HG02642 (cell line): ENCODE measurements at regions not wholly inside any gene's neighbourhood (a gene's known extent, or its start where the extent isn't known, plus 50 kb on each side); places are given as distances from the start of the nearest gene placed in this dataset.

ENCODE experiments used
- ATAC-seq: cut with Tn5 transposase; IDR thresholded peaks from one replicate; pipeline ENCODE4 v1.9.1; 2021; ENCODE audit warnings: mild to moderate bottlenecking; ENCODE audit not compliant: unreplicated experiment, poor library complexity

DNA sequence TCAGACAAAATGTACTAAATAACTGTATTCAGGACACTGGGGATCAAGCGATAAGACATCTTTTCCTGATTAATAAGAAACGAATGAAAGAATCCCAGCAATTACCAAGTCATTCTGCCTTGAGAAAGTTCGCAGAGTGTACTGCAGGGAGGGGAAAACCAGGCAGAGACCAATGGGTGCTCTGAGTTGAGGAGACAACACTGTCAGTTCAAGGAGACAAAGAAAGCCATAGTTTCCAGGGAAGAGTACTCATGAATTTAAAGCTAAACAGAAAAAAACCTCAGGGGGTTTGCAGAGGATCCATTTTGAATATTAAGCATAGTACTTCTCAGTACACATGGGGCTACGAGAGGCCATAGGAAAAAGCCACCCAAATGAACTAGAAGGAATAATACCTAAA is 573.0 kb downstream of the KCTD8 start:
- ATAC-seq = no peak

- ATAC-seq = no peak
Observed at GRCh38 chr4:43882470-43882869, 566.1 kb downstream of the KCTD8 start.

DNA sequence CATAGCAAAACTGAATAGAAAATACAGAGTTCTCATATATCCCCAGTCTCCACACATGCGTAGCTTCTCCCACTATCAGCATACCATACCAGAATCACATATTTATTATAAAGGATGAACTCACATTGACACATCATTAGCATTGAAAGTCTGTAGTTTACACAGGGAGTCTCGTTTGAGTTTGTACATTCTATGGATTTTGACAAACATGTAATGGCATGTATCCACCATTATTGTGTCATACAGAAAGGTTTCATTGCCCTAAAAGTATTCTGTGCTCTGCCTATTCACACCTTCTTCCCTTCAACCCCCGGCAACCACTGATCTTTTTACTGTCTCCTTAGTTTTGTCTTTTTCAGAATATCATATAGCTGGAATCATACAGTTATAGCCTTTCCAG is 562.4 kb downstream of the KCTD8 start:
- ATAC-seq = no peak

GRCh38 chr4:43898836-43899235 is 549.8 kb downstream of the KCTD8 start:
- ATAC-seq = no peak

DNA sequence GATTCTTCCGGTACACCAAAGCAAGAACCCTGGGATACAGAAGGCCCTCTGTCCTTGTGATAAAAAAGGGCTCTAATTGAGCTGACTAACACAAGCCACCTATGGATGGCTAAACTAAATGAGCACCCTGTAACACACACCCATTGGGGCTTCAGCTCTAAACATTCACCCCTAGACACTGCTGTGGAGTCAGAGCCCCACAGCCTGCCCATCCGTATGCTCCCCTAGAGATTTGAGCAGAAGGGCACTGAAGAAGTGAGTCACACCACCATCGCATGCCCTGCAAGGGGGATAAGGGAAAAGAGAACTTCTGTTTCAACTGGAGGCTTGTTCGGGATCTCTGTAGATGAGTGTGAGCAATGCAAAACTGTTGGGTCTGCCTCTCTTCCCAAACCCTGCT is 545.2 kb downstream of the KCTD8 start:
- ATAC-seq = no peak

- no peak for ATAC-seq
Observed at GRCh38 chr4:43918377-43918776, 530.2 kb downstream of the KCTD8 start.

DNA sequence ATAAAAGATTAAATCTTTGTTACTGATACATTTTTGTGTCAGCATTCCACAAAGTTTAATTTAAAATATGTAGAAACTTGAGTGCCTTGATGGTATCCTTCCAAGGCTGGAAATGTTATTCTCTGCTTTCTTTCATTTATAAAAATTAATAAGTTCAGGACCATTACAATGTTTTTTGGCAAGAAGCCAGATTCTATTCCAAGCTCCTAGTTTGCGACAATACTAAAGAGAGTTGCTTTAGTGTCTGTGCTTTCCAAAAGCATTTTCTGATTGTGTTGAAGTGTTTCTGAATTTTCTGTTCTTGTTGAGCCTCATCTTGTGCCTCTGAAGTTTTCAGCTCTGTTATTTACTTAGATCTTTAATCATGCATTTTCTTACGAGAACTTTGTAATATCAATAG is 516.2 kb downstream of the KCTD8 start:
- ATAC-seq = no peak

DNA sequence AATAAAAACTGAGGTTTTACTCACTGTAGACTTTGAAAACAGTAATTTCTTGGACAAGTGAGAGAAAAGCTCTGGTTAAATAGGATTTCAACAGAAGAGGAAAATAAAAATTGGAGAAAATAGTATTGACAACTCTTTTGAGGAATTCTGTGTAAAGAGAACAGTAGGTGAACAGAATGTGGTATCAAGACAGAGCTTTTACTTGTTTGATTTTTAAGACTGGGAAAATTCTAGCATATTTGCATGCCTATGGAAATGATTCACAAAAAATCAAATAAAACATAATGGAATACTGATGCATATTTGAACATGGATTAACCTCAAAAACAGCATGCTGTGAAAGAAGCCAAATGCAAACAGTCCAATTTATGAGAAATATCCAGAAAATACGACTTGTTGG is 504.6 kb downstream of the KCTD8 start:
- ATAC-seq = no peak

DNA sequence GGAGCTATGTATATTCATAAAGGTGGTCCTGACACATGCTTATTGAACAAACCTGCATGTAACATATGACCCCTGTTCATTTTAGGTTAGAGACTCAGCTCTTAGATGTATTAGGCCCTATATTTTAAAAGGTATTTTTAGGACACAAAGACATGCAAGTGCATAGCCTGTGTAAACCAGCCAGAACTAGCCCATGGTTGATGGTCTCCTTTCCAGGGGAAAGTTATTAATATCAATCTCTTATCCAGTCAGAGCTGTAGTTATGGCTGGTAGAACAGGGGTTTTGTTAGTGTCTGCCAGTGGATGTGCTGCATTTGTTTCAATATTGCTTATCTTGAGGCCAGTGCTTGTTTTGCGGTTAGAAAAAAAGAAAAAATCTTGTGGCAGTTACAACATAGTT is 488.6 kb downstream of the KCTD8 start:
- ATAC-seq = no peak

- no peak for ATAC-seq
Observed at GRCh38 chr4:43968011-43968410, 480.6 kb downstream of the KCTD8 start.

- ATAC-seq = no peak
Observed at GRCh38 chr4:43983610-43984009, 465.0 kb downstream of the KCTD8 start.

DNA sequence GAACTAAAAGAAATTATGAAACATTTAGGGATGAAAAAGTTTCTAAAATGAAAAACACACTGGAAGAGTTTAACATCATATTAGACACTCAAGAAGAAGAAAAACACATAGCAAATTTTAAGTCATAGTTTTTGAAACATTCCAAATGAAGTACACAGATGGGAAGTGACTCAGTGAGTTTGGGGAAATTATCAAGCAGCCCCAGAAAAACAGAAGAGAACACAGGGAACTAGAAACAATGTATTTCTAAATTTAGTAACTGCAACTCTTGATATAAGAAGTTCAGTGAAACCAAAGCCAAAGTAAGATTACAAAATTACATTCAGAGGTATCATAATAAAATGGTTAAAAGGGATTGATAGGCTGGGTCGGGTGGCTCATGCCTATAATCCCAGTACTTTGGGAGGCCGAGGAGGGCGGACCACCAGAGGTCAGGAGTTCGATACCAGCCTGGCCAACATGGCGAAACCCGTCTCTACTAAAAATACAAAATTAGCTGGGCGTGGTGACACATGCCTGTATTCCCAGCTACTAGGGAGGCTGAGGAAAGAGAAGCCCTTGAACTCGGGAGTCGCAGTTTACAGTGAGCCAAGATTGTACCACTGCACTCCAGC is 461.2 kb downstream of the KCTD8 start:
- ATAC-seq = no peak

DNA sequence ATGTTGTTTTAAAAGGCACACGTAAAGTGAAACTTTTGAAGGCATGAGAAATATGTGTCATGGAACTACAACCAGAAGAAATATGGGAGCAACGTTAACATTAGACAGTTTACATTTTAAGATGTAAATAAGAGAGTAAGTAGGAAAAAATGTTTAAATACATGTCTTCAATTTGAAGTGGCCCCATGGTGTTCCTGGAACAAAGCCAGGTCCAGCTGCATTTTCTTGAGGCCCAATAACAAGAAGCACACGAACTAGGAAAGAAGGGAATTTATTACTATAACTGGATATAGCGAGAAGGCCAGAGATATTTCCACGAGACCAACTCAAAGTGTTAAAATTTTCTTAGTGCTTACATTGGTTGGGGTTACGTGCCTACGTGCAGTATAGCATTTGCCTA is 458.1 kb downstream of the KCTD8 start:
- no peak for ATAC-seq

- ATAC-seq = no peak
Observed at GRCh38 chr4:43990963-43991362, 457.6 kb downstream of the KCTD8 start.

DNA sequence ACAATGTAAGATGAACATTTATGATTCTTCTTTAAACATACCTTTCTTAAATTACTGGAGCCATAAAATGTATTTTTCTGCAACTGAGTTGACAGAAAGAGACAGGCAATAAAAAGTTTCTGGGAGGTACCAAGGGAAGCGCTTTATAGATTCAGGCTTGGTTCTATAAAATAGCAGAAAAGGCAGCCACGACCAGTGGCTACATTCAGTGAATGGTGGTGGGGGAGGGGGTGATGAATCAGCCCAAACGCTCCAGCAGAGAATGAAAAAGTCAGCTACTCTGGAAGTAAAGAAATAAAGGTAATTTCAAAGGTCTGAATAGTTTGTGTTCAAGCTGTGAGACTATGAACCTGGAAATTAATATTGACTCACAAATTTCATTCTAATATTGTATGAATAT is 456.1 kb downstream of the KCTD8 start:
- ATAC-seq = no peak

- no peak for ATAC-seq
Observed at GRCh38 chr4:43993196-43993902, 455.3 kb downstream of the KCTD8 start.

GRCh38 chr4:43999669-44000068 is 448.9 kb downstream of the KCTD8 start:
- no peak for ATAC-seq

DNA sequence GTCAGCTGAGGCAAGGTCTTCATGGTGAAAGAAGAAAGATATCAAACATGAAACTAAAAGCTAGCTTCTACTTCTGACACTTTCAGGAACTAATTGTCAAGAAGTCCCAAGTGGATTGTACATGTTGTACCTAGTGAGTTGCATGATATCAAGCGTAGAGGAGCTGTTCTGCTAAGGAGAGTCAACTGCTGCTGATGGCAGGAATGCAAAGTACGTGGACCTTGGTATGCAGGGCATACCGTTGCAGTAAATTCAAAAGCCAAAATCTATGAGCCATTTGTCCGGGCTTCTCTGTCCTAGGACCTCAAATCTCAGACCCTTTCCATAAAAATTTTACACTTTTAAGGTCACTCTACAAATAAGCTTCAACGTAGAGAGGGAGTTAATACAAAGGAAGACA is 446.2 kb downstream of the KCTD8 start:
- ATAC-seq = no peak

DNA sequence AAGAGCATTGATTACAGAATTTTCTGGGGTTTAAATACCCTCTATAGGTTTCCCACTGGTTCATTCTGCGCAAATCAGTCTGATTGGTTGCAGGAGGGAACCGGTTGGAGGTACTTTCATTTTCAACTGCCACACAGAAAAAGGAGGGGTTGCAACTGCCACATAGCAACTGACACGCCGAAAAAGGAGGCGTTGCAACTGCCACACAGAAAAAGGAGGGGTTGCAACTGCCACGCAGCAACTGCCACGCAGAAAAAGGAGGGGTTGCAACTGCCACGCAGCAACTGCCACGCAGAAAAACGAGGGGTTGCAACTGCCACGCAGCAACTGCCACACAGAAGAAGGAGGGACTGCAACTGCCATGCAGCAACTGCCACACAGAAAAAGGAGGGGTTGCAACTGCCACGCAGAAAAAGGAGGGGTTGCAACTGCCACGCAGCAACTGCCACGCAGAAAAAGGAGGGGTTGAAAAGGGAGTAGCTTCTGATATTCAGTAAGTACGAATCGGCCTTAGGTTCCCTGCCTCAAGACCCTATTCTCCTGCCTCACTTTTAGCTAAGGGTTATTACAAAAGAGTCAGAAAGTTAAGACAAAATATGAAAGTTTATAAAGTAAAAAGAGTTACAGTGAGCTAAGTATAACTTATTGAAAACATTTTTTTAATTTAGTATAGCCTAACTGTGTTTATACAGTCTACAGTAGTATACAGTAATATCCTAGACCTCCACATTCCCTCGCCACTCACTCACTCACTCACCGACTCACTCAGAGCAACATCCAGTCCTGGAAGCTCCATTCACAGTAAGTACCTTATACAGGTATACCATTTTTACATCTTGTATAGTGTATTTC is 431.8 kb downstream of the KCTD8 start:
- no peak for ATAC-seq

- no peak for ATAC-seq
Observed at GRCh38 chr4:44017422-44017739, 431.2 kb downstream of the KCTD8 start.

DNA sequence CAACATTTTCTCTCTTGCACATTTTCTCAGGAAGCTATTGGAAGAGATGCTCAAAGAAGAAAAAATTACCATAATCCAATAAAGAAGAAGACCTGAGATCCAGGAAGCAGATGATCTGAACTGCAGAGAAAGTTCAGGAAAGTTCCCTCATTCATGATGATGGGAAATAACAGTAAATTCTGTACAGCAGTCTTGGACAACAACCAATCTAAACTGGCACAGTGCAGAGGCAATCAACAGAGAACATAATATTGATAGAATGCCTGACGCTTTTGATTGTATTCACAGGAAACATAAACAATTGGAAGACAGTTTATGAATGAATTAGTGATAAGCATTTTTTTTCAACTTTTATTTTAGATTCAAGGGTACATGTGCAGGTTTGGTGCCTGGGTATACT is 428.9 kb downstream of the KCTD8 start:
- no peak for ATAC-seq
